Activated naive CD8-positive, alpha-beta T cell (primary cell): ENCODE measurements at regions not wholly inside any gene's neighbourhood (a gene's known extent, or its start where the extent isn't known, plus 50 kb on each side); places are given as distances from the start of the nearest gene placed in this dataset.
"Not testable (repeated sequence)": the region's sequence is repeated elsewhere in the genome, so short reads cannot be mapped to it uniquely, and the experiment has no call there.

Experiments used
- H3K27ac Mint-ChIP-seq: one replicate; pipeline ENCODE4 v1.8.0; 2021; ENCODE audit warnings: mixed read lengths
- H3K27me3 Mint-ChIP-seq: one replicate; pipeline ENCODE4 v1.8.0; 2021; ENCODE audit warnings: mixed read lengths
- H3K36me3 Mint-ChIP-seq: one replicate; pipeline ENCODE4 v1.8.0; 2021; ENCODE audit warnings: mixed read lengths
- H3K4me1 Mint-ChIP-seq: one replicate; pipeline ENCODE4 v1.8.0; 2021; ENCODE audit warnings: low read depth, mixed read lengths
- H3K4me3 Mint-ChIP-seq: one replicate; pipeline ENCODE4 v1.8.0; 2021; ENCODE audit warnings: mild to moderate bottlenecking, mixed read lengths
- H3K9me3 Mint-ChIP-seq: one replicate; pipeline ENCODE4 v1.8.0; 2021; ENCODE audit warnings: low read depth, mixed read lengths

GRCh38 chr3:106088899-106089298, 220.1 kb upstream of the CBLB start:
- Mint-ChIP-seq H3K36me3 (no peaks in the 10 kb centered on the region), H3K4me1 (peaks cover 8% of the 10 kb centered on the region), H3K9me3 (no peaks in the 10 kb centered on the region), H3K27ac (no peak overlapping the region), H3K27me3 (no peaks in the 10 kb centered on the region), H3K4me3 (no peak overlapping the region)

GRCh38 chr3:106089806-106090205, 221.0 kb upstream of the CBLB start:
- H3K27ac Mint-ChIP-seq, result no peak overlapping the region
- H3K4me1 Mint-ChIP-seq, result peaks cover 9% of the 10 kb centered on the region
- no peak overlapping the region for H3K4me3 Mint-ChIP-seq
- no peaks in the 10 kb centered on the region for H3K27me3 Mint-ChIP-seq
- no peaks in the 10 kb centered on the region for H3K36me3 Mint-ChIP-seq
- no peaks in the 10 kb centered on the region for H3K9me3 Mint-ChIP-seq

GRCh38 chr3:106092792-106093191, 224.0 kb upstream of the CBLB start:
- H3K27ac Mint-ChIP-seq, result no peak overlapping the region
- no peaks in the 10 kb centered on the region for H3K27me3 Mint-ChIP-seq
- no peaks in the 10 kb centered on the region for H3K9me3 Mint-ChIP-seq
- peaks cover 5% of the 10 kb centered on the region for H3K4me1 Mint-ChIP-seq
- H3K4me3 Mint-ChIP-seq, result no peak overlapping the region
- H3K36me3 Mint-ChIP-seq, result no peaks in the 10 kb centered on the region

- Mint-ChIP-seq H3K4me1 (peaks cover 7% of the 10 kb centered on the region), H3K27ac (no peak overlapping the region), H3K4me3 (no peak overlapping the region), H3K36me3 (peaks cover under 1% of the 10 kb centered on the region), H3K9me3 (no peaks in the 10 kb centered on the region), H3K27me3 (no peaks in the 10 kb centered on the region)
Measured at GRCh38 chr3:106093616-106094015, 224.8 kb upstream of the CBLB start.

- Mint-ChIP-seq H3K27me3 (no peaks in the 10 kb centered on the region), H3K4me3 (no peak overlapping the region), H3K4me1 (peaks cover 7% of the 10 kb centered on the region), H3K9me3 (peaks cover 18% of the 10 kb centered on the region), H3K36me3 (peaks cover 18% of the 10 kb centered on the region), H3K27ac (no peak overlapping the region)
Measured at GRCh38 chr3:106097817-106098435, 229.1 kb upstream of the CBLB start.

GRCh38 chr3:106103383-106103782, 234.6 kb upstream of the CBLB start:
- Mint-ChIP-seq H3K4me1 (no peaks in the 10 kb centered on the region), H3K27ac (no peak overlapping the region), H3K9me3 (peaks cover 26% of the 10 kb centered on the region), H3K27me3 (no peaks in the 10 kb centered on the region), H3K4me3 (no peak overlapping the region), H3K36me3 (peaks cover 23% of the 10 kb centered on the region)

GRCh38 chr3:106104078-106104477, 235.3 kb upstream of the CBLB start:
- Mint-ChIP-seq H3K27me3 (no peaks in the 10 kb centered on the region), H3K9me3 (peaks cover 26% of the 10 kb centered on the region), H3K4me3 (no peak overlapping the region), H3K27ac (no peak overlapping the region), H3K36me3 (peaks cover 21% of the 10 kb centered on the region), H3K4me1 (peaks cover 5% of the 10 kb centered on the region)

GRCh38 chr3:106108925-106109324, 240.1 kb upstream of the CBLB start:
- H3K4me3 Mint-ChIP-seq, result no peak overlapping the region
- no peak overlapping the region for H3K27ac Mint-ChIP-seq
- no peaks in the 10 kb centered on the region for H3K9me3 Mint-ChIP-seq
- H3K27me3 Mint-ChIP-seq, result no peaks in the 10 kb centered on the region
- no peaks in the 10 kb centered on the region for H3K36me3 Mint-ChIP-seq
- H3K4me1 Mint-ChIP-seq, result peaks cover 12% of the 10 kb centered on the region

GRCh38 chr3:106112561-106112960, 243.7 kb upstream of the CBLB start:
- peaks cover 12% of the 10 kb centered on the region for H3K4me1 Mint-ChIP-seq
- not testable (repeated sequence) for H3K27ac Mint-ChIP-seq, H3K27me3 Mint-ChIP-seq, H3K9me3 Mint-ChIP-seq, H3K4me3 Mint-ChIP-seq, H3K36me3 Mint-ChIP-seq

- Mint-ChIP-seq H3K4me3 (no peak overlapping the region), H3K9me3 (peaks cover 3% of the 10 kb centered on the region), H3K27ac (no peak overlapping the region), H3K4me1 (peaks cover 11% of the 10 kb centered on the region), H3K36me3 (no peaks in the 10 kb centered on the region), H3K27me3 (no peaks in the 10 kb centered on the region)
Measured at GRCh38 chr3:106113747-106114146, 244.9 kb upstream of the CBLB start.

GRCh38 chr3:106114220-106114619, 245.4 kb upstream of the CBLB start:
- H3K27me3 Mint-ChIP-seq, result no peaks in the 10 kb centered on the region
- no peaks in the 10 kb centered on the region for H3K36me3 Mint-ChIP-seq
- H3K4me3 Mint-ChIP-seq, result no peak overlapping the region
- no peak overlapping the region for H3K27ac Mint-ChIP-seq
- H3K9me3 Mint-ChIP-seq, result peaks cover 3% of the 10 kb centered on the region
- H3K4me1 Mint-ChIP-seq, result peaks cover 11% of the 10 kb centered on the region

- H3K36me3 Mint-ChIP-seq, result no peaks in the 10 kb centered on the region
- peaks cover 12% of the 10 kb centered on the region for H3K4me1 Mint-ChIP-seq
- peaks cover 3% of the 10 kb centered on the region for H3K9me3 Mint-ChIP-seq
- H3K27me3 Mint-ChIP-seq, result no peaks in the 10 kb centered on the region
- H3K4me3 Mint-ChIP-seq, result no peak overlapping the region
- H3K27ac Mint-ChIP-seq, result no peak overlapping the region
Measured at GRCh38 chr3:106114848-106115247, 246.0 kb upstream of the CBLB start.

GRCh38 chr3:106115557-106115956, 246.7 kb upstream of the CBLB start:
- H3K27ac Mint-ChIP-seq, result no peak overlapping the region
- no peak overlapping the region for H3K4me3 Mint-ChIP-seq
- peaks cover 3% of the 10 kb centered on the region for H3K9me3 Mint-ChIP-seq
- H3K4me1 Mint-ChIP-seq, result peaks cover 19% of the 10 kb centered on the region
- no peaks in the 10 kb centered on the region for H3K27me3 Mint-ChIP-seq
- H3K36me3 Mint-ChIP-seq, result no peaks in the 10 kb centered on the region

- no peaks in the 10 kb centered on the region for H3K36me3 Mint-ChIP-seq
- no peak overlapping the region for H3K4me3 Mint-ChIP-seq
- peaks cover 3% of the 10 kb centered on the region for H3K9me3 Mint-ChIP-seq
- no peak overlapping the region for H3K27ac Mint-ChIP-seq
- H3K4me1 Mint-ChIP-seq, result peaks cover 25% of the 10 kb centered on the region
- no peaks in the 10 kb centered on the region for H3K27me3 Mint-ChIP-seq
Measured at GRCh38 chr3:106116733-106117489, 248.1 kb upstream of the CBLB start.

GRCh38 chr3:106117490-106117858, 248.7 kb upstream of the CBLB start:
- Mint-ChIP-seq H3K36me3 (no peaks in the 10 kb centered on the region), H3K4me1 (peaks cover 25% of the 10 kb centered on the region), H3K27me3 (no peaks in the 10 kb centered on the region), H3K4me3 (no peak overlapping the region), H3K9me3 (peaks cover 3% of the 10 kb centered on the region), H3K27ac (no peak overlapping the region)

GRCh38 chr3:106119614-106120082, 250.8 kb upstream of the CBLB start:
- peak overlapping the region; percentile 89 for H3K27ac Mint-ChIP-seq
- H3K4me1 Mint-ChIP-seq, result peaks cover 25% of the 10 kb centered on the region
- H3K9me3 Mint-ChIP-seq, result peaks cover 3% of the 10 kb centered on the region
- H3K4me3 Mint-ChIP-seq, result peak overlapping the region; percentile 52
- no peaks in the 10 kb centered on the region for H3K27me3 Mint-ChIP-seq
- H3K36me3 Mint-ChIP-seq, result no peaks in the 10 kb centered on the region
